Ascending aorta (tissue), 2 donors: ENCODE measurements at regions not wholly inside any gene's neighbourhood (a gene's known extent, or its start where the extent isn't known, plus 50 kb on each side); places are given as distances from the start of the nearest gene placed in this dataset.

Experiments used
- DNase-seq, 2 donors: peaks; one replicate each; pipeline ENCODE4 v3.0.0-alpha.2; 2019; ENCODE audit warnings: low spot score in 2 of 2
- H3K27ac ChIP-seq, 2 donors: fragments of 200-600 bp; sonication (generic); one replicate each; pipeline ENCODE4 v1.5.1; 2016 to 2017; ENCODE audit warnings: mild to moderate bottlenecking in 1 of 2
- H3K27me3 ChIP-seq: fragments of 200-600 bp; sonication (generic); one replicate; pipeline ENCODE4 v1.5.1; 2017
- H3K36me3 ChIP-seq, 2 donors: fragments of 200-600 bp; sonication (generic); one replicate each; pipeline ENCODE4 v1.5.1; 2016
- H3K4me1 ChIP-seq, 2 donors: fragments of 200-600 bp; sonication (generic); one replicate each; pipeline ENCODE4 v1.5.1; 2016 to 2017; ENCODE audit warnings: mild to moderate bottlenecking in 1 of 2
- H3K4me3 ChIP-seq, 2 donors: fragments of 200-600 bp; sonication (generic); one replicate each; pipeline ENCODE4 v1.5.1; 2016 to 2017; ENCODE audit warnings: mild to moderate bottlenecking in 1 of 2
- H3K9me3 ChIP-seq, 2 donors: fragments of 200-600 bp; sonication (generic); one replicate each; pipeline ENCODE4 v1.5.1; 2016
- intact Hi-C: fragments of 100-400 bp; cut with DNase I; formaldehyde crosslinking; loops from one replicate; pipeline ENCODE4 v1.15.1; 2023
- TF ChIP-seq, protein P1 (sequence below), 3 experiments: fragments of 200-600 bp in 2 of 3; fragments of 450-650 bp in 1 of 3; sonication (generic) in 2 of 3; IDR thresholded peaks; one replicate each; pipeline ENCODE4 v1.5.1; 2016 to 2019; ENCODE audit warnings: antibody characterized with exemption in 3 of 3, mild to moderate bottlenecking in 1 of 3, moderate library complexity in 1 of 3

DNA sequence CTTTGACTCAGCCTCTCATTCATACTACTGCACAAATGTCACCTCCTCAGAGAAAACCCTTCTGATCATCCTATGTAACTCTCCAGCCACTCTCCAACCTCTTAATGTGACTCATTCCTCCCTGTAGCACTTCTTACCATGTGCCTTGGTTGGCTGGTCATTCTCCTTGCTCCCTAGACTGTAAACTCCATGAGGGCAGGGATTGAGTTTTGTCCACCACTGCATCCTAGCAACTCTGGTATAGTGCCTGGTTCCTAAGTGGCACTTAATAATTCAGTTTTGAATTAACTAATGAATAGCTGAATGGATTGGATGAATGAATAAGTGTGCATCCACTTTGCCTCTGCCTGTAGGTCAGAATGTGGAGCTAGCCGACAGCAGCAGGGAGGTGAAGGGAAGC lies 202.5 kb upstream of the HES1 start:
- Histone ChIP-seq H3K9me3 (no peaks in the 10 kb centered on the region), H3K4me1 (no peaks in the 10 kb centered on the region), H3K4me3 (no peak overlapping the region), H3K36me3 (no peaks in the 10 kb centered on the region), H3K27ac (no peak overlapping the region), H3K27me3 (no peaks in the 10 kb centered on the region)
- TF ChIP-seq, protein P1, sequence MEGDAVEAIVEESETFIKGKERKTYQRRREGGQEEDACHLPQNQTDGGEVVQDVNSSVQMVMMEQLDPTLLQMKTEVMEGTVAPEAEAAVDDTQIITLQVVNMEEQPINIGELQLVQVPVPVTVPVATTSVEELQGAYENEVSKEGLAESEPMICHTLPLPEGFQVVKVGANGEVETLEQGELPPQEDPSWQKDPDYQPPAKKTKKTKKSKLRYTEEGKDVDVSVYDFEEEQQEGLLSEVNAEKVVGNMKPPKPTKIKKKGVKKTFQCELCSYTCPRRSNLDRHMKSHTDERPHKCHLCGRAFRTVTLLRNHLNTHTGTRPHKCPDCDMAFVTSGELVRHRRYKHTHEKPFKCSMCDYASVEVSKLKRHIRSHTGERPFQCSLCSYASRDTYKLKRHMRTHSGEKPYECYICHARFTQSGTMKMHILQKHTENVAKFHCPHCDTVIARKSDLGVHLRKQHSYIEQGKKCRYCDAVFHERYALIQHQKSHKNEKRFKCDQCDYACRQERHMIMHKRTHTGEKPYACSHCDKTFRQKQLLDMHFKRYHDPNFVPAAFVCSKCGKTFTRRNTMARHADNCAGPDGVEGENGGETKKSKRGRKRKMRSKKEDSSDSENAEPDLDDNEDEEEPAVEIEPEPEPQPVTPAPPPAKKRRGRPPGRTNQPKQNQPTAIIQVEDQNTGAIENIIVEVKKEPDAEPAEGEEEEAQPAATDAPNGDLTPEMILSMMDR (IDR thresholded peaks at IDR 0.05), result no peak
- intact Hi-C loops, result no loop called here
- DNase-seq, result no peak

DNA sequence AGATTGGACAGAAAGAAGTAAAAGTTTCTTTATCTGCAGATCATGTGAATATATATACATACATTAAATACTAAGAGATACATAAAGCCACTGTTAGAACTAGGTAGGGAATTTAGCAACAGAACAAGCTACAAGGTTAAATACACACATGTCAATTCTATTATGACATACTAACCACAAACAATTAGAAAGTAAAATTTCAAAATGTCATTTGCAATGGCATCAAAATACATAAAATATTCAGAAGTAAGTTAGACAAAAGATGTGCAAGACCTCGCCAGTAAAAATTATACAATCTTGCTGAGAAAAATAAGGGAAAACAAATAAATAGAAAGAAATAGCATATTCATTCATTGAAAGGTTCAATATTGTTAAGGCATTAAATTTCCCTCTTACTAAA lies 200.0 kb upstream of the HES1 start:
- H3K27ac ChIP-seq, result no peak overlapping the region
- intact Hi-C loops, result no loop called here
- TF ChIP-seq, protein P1 (IDR thresholded peaks at IDR 0.05), result no peak
- no peaks in the 10 kb centered on the region for H3K36me3 ChIP-seq
- no peaks in the 10 kb centered on the region for H3K27me3 ChIP-seq
- H3K4me3 ChIP-seq, result no peak overlapping the region
- no peaks in the 10 kb centered on the region for H3K9me3 ChIP-seq
- no peak for DNase-seq
- H3K4me1 ChIP-seq, result no peaks in the 10 kb centered on the region

DNA sequence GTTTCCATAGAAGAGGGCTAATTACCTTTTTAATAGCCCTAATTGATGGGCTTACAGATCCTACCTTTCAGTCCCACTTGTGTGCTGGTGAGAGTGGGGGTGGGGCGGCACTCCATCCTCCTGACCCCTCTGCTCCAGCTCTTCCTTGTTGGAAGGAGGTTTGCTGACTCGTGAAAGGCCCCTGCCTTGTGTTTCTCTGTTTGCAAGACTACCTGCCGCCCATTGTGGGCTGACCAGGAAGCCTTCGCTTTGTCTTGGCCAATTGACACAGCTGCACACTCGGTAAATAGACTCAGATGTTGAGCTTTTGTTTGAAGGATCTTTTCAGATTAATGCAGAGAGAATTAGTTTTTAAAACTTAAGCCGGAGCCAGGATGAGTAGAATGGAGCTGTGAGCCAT lies 197.3 kb upstream of the HES1 start:
- Histone ChIP-seq H3K4me3 (no peak overlapping the region), H3K27me3 (no peaks in the 10 kb centered on the region), H3K9me3 (no peaks in the 10 kb centered on the region), H3K27ac (no peak overlapping the region), H3K36me3 (no peaks in the 10 kb centered on the region), H3K4me1 (no peaks in the 10 kb centered on the region)
- TF ChIP-seq, protein P1 (IDR thresholded peaks at IDR 0.05), result no peak
- intact Hi-C loops, result no loop called here
- no peak for DNase-seq

DNA sequence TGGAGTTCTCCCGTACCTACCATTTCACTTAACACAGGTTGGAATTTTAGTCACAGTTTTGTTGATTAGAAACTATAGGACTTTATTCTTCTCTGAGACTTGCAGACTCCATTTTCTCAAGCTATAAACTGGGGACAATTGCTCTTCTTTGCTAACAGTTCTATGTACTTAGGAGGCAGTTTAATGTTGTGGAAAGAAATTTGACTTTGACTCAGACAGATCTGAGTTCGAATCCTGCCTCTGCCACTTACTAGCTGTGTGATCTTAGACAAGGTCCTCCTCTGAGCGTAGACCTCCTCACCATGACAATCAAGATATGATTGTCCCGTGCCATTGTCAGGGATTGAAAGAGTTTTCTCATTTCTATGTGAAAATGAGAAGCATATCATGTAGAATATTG lies 196.4 kb upstream of the HES1 start:
- TF ChIP-seq, protein P1 (IDR thresholded peaks at IDR 0.05), result no peak
- Histone ChIP-seq H3K27ac (no peak overlapping the region), H3K27me3 (no peaks in the 10 kb centered on the region)

DNA sequence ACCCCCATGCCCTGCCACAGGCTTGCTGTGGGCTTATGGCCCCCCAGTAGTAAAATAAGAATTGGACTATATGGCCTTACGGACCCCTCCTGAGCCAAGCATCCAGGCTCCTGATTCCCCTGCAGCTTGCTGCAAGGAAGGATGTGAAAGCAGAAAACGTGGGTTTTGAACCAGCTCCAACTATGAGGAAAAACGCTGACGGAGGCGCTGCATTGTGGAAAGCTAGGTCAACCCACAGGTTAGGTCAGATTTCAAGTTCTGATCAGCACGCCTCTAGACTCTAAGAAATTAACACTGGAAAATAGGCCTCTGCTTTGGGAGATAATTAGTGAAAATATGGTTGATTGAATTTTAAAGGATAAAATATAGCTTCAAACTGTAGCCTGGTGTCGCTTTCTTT lies 195.4 kb upstream of the HES1 start:
- H3K4me1 ChIP-seq, result peaks cover 4 to 5% of the 10 kb centered on the region in 2 donors
- TF ChIP-seq, protein P1 (IDR thresholded peaks at IDR 0.05), result no peak
- no peak overlapping the region for H3K4me3 ChIP-seq
- no peaks in the 10 kb centered on the region for H3K9me3 ChIP-seq
- intact Hi-C loops, result loop anchor here (10.0 kb wide), 1 partner anchor 374 kb away; no protein-coding TSS in a partner anchor
- DNase-seq, result no peak
- H3K27me3 ChIP-seq, result no peaks in the 10 kb centered on the region
- H3K27ac ChIP-seq, result no peak overlapping the region
- no peaks in the 10 kb centered on the region for H3K36me3 ChIP-seq

More for the DNA sequence above, 196.4 kb upstream of the HES1 start:
- DNase-seq, result no peak
- H3K36me3 ChIP-seq, result no peaks in the 10 kb centered on the region
- intact Hi-C loops, result no loop called here
- H3K4me3 ChIP-seq, result no peak overlapping the region
- H3K9me3 ChIP-seq, result no peaks in the 10 kb centered on the region
- peaks cover 0 to 1% of the 10 kb centered on the region in 2 donors for H3K4me1 ChIP-seq

DNA sequence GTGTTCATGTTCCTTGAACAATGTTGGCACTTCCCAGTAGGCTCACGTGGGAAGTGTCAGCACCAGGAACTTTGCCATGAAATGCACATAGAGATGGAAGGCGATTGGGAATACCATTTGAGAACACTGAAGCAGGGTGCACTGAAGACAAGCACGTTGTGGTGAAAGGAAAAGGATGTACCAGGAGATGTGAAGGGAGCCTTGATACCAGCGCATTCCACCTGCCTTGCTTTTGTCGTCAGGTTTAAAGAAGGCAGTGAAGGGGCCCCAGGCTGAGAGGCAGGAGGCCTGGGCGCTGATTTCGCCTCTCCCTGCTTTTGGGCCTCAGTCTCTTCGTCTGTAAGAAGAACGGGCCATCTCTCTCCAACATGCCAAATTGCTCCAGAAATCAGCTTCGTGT lies 194.5 kb upstream of the HES1 start:
- TF ChIP-seq, protein P1 (IDR thresholded peaks at IDR 0.05), result no peak
- no peak for DNase-seq
- Histone ChIP-seq H3K4me1 (peaks cover 4 to 5% of the 10 kb centered on the region in 2 donors), H3K36me3 (no peaks in the 10 kb centered on the region), H3K4me3 (no peak overlapping the region), H3K9me3 (no peaks in the 10 kb centered on the region), H3K27ac (no peak overlapping the region), H3K27me3 (no peaks in the 10 kb centered on the region)
- intact Hi-C loops, result loop anchor here (10.0 kb wide), 1 partner anchor 373 kb away; no protein-coding TSS in a partner anchor
